ENCODE measurements at regions not wholly inside any gene's neighbourhood (a gene's known extent, or its start where the extent isn't known, plus 50 kb on each side); places are given as distances from the start of the nearest gene placed in this dataset.

- Histone ChIP-seq H3K4me1 (ENCODE audit: control insufficient read depth, insufficient read depth, low read length, unreplicated experiment) (no peaks in the 10 kb centered on the region), H3K4me3 (ENCODE audit: low read depth, low read length) (no peak overlapping the region), H3K36me3 (ENCODE audit: insufficient read depth, low read length) (no peaks in the 10 kb centered on the region), H2AFZ (ENCODE audit: low read length, unreplicated experiment) (no peak overlapping the region), H3K27ac (ENCODE audit: low read depth, low read length) (no peak overlapping the region), H3K79me2 (ENCODE audit: control insufficient read depth, insufficient read depth, low read length, unreplicated experiment) (no peaks in the 10 kb centered on the region), H3K27me3 (ENCODE audit: insufficient read depth, low read length) (no peaks in the 10 kb centered on the region)
Measured at GRCh38 chr4:180426938-180427337, 1816.3 kb upstream of the TENM3 start.

GRCh38 chr4:180430283-180430682 is 1812.9 kb upstream of the TENM3 start:
- Histone ChIP-seq H3K27ac (ENCODE audit: low read depth, low read length) (no peak overlapping the region), H3K36me3 (ENCODE audit: insufficient read depth, low read length) (no peaks in the 10 kb centered on the region), H3K79me2 (ENCODE audit: control insufficient read depth, insufficient read depth, low read length, unreplicated experiment) (no peaks in the 10 kb centered on the region), H3K4me1 (ENCODE audit: control insufficient read depth, insufficient read depth, low read length, unreplicated experiment) (no peaks in the 10 kb centered on the region), H2AFZ (ENCODE audit: low read length, unreplicated experiment) (no peak overlapping the region), H3K4me3 (ENCODE audit: low read depth, low read length) (no peak overlapping the region), H3K27me3 (ENCODE audit: insufficient read depth, low read length) (no peaks in the 10 kb centered on the region)

DNA sequence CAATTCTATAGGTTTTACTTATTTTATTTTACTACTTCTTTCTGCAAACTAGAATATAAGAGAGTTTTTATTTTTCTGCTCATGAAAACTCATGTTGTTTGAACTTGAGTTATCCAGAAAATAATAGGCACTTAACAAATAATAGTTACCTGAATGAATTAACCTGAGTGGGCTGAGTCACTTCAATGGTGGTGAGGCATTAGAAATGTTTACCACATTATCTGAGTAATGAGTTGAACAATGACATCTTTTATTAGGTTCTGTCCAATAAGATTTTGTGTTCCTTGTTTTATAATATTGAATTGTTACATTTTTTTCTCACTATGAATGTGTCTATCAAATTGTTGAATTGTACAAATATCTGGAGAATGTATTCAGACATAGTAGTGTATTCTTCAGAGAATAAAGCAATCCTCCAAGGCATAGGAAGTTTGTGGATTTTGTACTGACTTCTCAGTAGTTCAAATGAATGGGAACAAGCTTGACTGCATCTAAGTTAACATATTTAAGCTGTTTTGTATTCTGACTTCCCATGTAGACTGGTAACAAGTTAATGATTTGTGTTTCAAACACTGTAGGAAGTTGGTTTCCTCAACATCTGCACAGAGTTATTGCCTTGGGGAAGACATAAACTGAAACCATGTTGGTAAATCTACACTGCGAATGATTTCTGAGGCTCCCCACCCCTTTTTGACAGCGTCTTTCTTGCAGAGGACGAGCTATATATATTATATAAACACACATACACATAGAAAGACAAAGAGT is 1808.9 kb upstream of the TENM3 start:
- H3K36me3 ChIP-seq (ENCODE audit: insufficient read depth, low read length) = no peaks in the 10 kb centered on the region
- H3K4me1 ChIP-seq (ENCODE audit: control insufficient read depth, insufficient read depth, low read length, unreplicated experiment) = no peaks in the 10 kb centered on the region
- H3K4me3 ChIP-seq (ENCODE audit: low read depth, low read length) = no peak overlapping the region
- no peak overlapping the region for H3K27ac ChIP-seq (ENCODE audit: low read depth, low read length)
- H2AFZ ChIP-seq (ENCODE audit: low read length, unreplicated experiment) = no peak overlapping the region
- no peaks in the 10 kb centered on the region for H3K27me3 ChIP-seq (ENCODE audit: insufficient read depth, low read length)
- H3K79me2 ChIP-seq (ENCODE audit: control insufficient read depth, insufficient read depth, low read length, unreplicated experiment) = no peaks in the 10 kb centered on the region

GRCh38 chr4:180436361-180436760 is 1806.8 kb upstream of the TENM3 start:
- Histone ChIP-seq H2AFZ (ENCODE audit: low read length, unreplicated experiment) (no peak overlapping the region), H3K4me1 (ENCODE audit: control insufficient read depth, insufficient read depth, low read length, unreplicated experiment) (no peaks in the 10 kb centered on the region), H3K27me3 (ENCODE audit: insufficient read depth, low read length) (no peaks in the 10 kb centered on the region), H3K36me3 (ENCODE audit: insufficient read depth, low read length) (no peaks in the 10 kb centered on the region), H3K4me3 (ENCODE audit: low read depth, low read length) (no peak overlapping the region), H3K27ac (ENCODE audit: low read depth, low read length) (no peak overlapping the region), H3K79me2 (ENCODE audit: control insufficient read depth, insufficient read depth, low read length, unreplicated experiment) (no peaks in the 10 kb centered on the region)

- H3K4me1 ChIP-seq (ENCODE audit: control insufficient read depth, insufficient read depth, low read length, unreplicated experiment) = no peaks in the 10 kb centered on the region
- H3K4me3 ChIP-seq (ENCODE audit: low read depth, low read length) = 0 out of 2 replicates have a peak overlapping the region, but pooled peaks have one; percentile 25
- H3K27ac ChIP-seq (ENCODE audit: low read depth, low read length) = no peak overlapping the region
- no peak overlapping the region for H2AFZ ChIP-seq (ENCODE audit: low read length, unreplicated experiment)
- no peaks in the 10 kb centered on the region for H3K79me2 ChIP-seq (ENCODE audit: control insufficient read depth, insufficient read depth, low read length, unreplicated experiment)
- no peaks in the 10 kb centered on the region for H3K27me3 ChIP-seq (ENCODE audit: insufficient read depth, low read length)
- no peaks in the 10 kb centered on the region for H3K36me3 ChIP-seq (ENCODE audit: insufficient read depth, low read length)
Measured at GRCh38 chr4:180437601-180438000, 1805.6 kb upstream of the TENM3 start.

GRCh38 chr4:180448306-180448705 is 1794.9 kb upstream of the TENM3 start:
- Histone ChIP-seq H3K79me2 (ENCODE audit: control insufficient read depth, insufficient read depth, low read length, unreplicated experiment) (no peaks in the 10 kb centered on the region), H3K27me3 (ENCODE audit: insufficient read depth, low read length) (no peaks in the 10 kb centered on the region), H3K36me3 (ENCODE audit: insufficient read depth, low read length) (no peaks in the 10 kb centered on the region), H3K27ac (ENCODE audit: low read depth, low read length) (no peak overlapping the region), H3K4me1 (ENCODE audit: control insufficient read depth, insufficient read depth, low read length, unreplicated experiment) (no peaks in the 10 kb centered on the region), H2AFZ (ENCODE audit: low read length, unreplicated experiment) (no peak overlapping the region), H3K4me3 (ENCODE audit: low read depth, low read length) (no peak overlapping the region)

- H3K36me3 ChIP-seq (ENCODE audit: insufficient read depth, low read length) = no peaks in the 10 kb centered on the region
- no peaks in the 10 kb centered on the region for H3K27me3 ChIP-seq (ENCODE audit: insufficient read depth, low read length)
- H3K4me3 ChIP-seq (ENCODE audit: low read depth, low read length) = no peak overlapping the region
- no peak overlapping the region for H3K27ac ChIP-seq (ENCODE audit: low read depth, low read length)
- no peaks in the 10 kb centered on the region for H3K4me1 ChIP-seq (ENCODE audit: control insufficient read depth, insufficient read depth, low read length, unreplicated experiment)
- H2AFZ ChIP-seq (ENCODE audit: low read length, unreplicated experiment) = no peak overlapping the region
- H3K79me2 ChIP-seq (ENCODE audit: control insufficient read depth, insufficient read depth, low read length, unreplicated experiment) = no peaks in the 10 kb centered on the region
Measured at GRCh38 chr4:180449395-180449956, 1793.7 kb upstream of the TENM3 start.

DNA sequence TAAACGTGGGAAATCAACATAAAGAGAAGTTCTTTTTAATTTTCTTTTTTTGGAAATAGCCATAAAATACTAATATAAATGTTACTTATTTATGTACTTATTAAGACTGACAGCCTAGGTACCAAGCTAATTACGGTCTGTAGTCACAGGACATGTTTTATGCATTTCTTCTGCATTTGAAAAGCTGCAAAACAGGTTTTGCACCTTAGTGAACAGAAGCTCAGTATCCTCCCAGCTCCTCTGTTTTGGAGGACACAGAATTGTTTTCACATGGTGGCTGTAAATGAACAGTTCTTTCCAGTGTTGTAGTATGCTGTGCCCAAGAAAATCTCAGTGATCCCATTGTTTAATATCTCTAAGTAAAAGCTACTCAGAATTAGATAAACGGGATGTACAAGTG is 1788.0 kb upstream of the TENM3 start:
- Histone ChIP-seq H3K4me3 (ENCODE audit: low read depth, low read length) (no peak overlapping the region), H3K27me3 (ENCODE audit: insufficient read depth, low read length) (no peaks in the 10 kb centered on the region), H3K4me1 (ENCODE audit: control insufficient read depth, insufficient read depth, low read length, unreplicated experiment) (no peaks in the 10 kb centered on the region), H3K79me2 (ENCODE audit: control insufficient read depth, insufficient read depth, low read length, unreplicated experiment) (no peaks in the 10 kb centered on the region), H3K36me3 (ENCODE audit: insufficient read depth, low read length) (no peaks in the 10 kb centered on the region), H2AFZ (ENCODE audit: low read length, unreplicated experiment) (no peak overlapping the region), H3K27ac (ENCODE audit: low read depth, low read length) (no peak overlapping the region)

DNA sequence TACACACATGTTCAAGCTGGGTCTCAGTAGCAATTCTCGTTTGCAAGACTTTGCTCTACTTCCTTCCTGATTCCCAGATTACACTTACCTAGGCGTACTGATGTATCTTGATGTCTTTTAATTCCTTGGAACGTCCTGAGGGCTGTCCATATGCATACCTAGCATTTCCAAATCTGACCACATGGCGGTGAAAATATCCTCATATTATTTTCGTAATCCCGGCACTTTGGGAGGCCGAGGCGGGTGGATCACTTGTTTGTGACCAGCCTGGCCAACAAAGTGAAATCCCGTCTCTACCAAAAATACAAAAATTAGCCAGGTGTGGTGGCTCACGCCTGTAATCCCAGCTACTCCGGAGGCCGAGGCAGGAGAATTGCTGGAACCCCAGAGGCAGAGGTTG is 1786.3 kb upstream of the TENM3 start:
- H3K79me2 ChIP-seq (ENCODE audit: control insufficient read depth, insufficient read depth, low read length, unreplicated experiment) = no peaks in the 10 kb centered on the region

GRCh38 chr4:180462116-180462515 is 1781.1 kb upstream of the TENM3 start:
- Histone ChIP-seq H3K27ac (ENCODE audit: low read depth, low read length) (no peak overlapping the region), H2AFZ (ENCODE audit: low read length, unreplicated experiment) (no peak overlapping the region), H3K4me3 (ENCODE audit: low read depth, low read length) (no peak overlapping the region), H3K4me1 (ENCODE audit: control insufficient read depth, insufficient read depth, low read length, unreplicated experiment) (no peaks in the 10 kb centered on the region), H3K27me3 (ENCODE audit: insufficient read depth, low read length) (no peaks in the 10 kb centered on the region), H3K79me2 (ENCODE audit: control insufficient read depth, insufficient read depth, low read length, unreplicated experiment) (no peaks in the 10 kb centered on the region), H3K36me3 (ENCODE audit: insufficient read depth, low read length) (no peaks in the 10 kb centered on the region)

More for the DNA sequence above, 1786.3 kb upstream of the TENM3 start:
- Histone ChIP-seq H3K27ac (ENCODE audit: low read depth, low read length) (no peak overlapping the region), H3K27me3 (ENCODE audit: insufficient read depth, low read length) (no peaks in the 10 kb centered on the region), H3K4me1 (ENCODE audit: control insufficient read depth, insufficient read depth, low read length, unreplicated experiment) (no peaks in the 10 kb centered on the region), H2AFZ (ENCODE audit: low read length, unreplicated experiment) (no peak overlapping the region), H3K36me3 (ENCODE audit: insufficient read depth, low read length) (no peaks in the 10 kb centered on the region), H3K4me3 (ENCODE audit: low read depth, low read length) (no peak overlapping the region)

GRCh38 chr4:180465364-180465763 is 1777.8 kb upstream of the TENM3 start:
- no peak overlapping the region for H3K27ac ChIP-seq (ENCODE audit: low read depth, low read length)
- no peak overlapping the region for H3K4me3 ChIP-seq (ENCODE audit: low read depth, low read length)
- H3K79me2 ChIP-seq (ENCODE audit: control insufficient read depth, insufficient read depth, low read length, unreplicated experiment) = no peaks in the 10 kb centered on the region
- no peaks in the 10 kb centered on the region for H3K36me3 ChIP-seq (ENCODE audit: insufficient read depth, low read length)
- no peaks in the 10 kb centered on the region for H3K27me3 ChIP-seq (ENCODE audit: insufficient read depth, low read length)
- no peaks in the 10 kb centered on the region for H3K4me1 ChIP-seq (ENCODE audit: control insufficient read depth, insufficient read depth, low read length, unreplicated experiment)
- H2AFZ ChIP-seq (ENCODE audit: low read length, unreplicated experiment) = no peak overlapping the region
